GM23248 (cell line): ENCODE measurements at regions not wholly inside any gene's neighbourhood (a gene's known extent, or its start where the extent isn't known, plus 50 kb on each side); places are given as distances from the start of the nearest gene placed in this dataset.

ENCODE experiments used
- DNase-seq: peaks from one replicate; pipeline ENCODE4 v3.0.0-alpha.2; 2015
- H2AFZ ChIP-seq: fragments of 200-600 bp; sonication (generic); 2 replicates; pipeline ENCODE4 v1.6.1; 2016; ENCODE audit warnings: antibody characterized with exemption
- H3F3A ChIP-seq: fragments of 200-600 bp; sonication (generic); 2 replicates; pipeline ENCODE4 v1.6.1; 2016; ENCODE audit warnings: mild to moderate bottlenecking, antibody characterized with exemption, mixed run types; ENCODE audit not compliant: insufficient read depth
- H3K27ac ChIP-seq: fragments of 200-600 bp; sonication (generic); 2 replicates; pipeline ENCODE4 v1.5.1; 2016; ENCODE audit warnings: mild to moderate bottlenecking
- H3K27me3 ChIP-seq: fragments of 200-600 bp; sonication (generic); replicated peaks from 2 replicates; pipeline ENCODE4 v1.6.1; 2016; ENCODE audit warnings: mild to moderate bottlenecking; ENCODE audit not compliant: insufficient read depth
- H3K36me3 ChIP-seq: fragments of 200-600 bp; sonication (generic); 2 replicates; pipeline ENCODE4 v1.6.1; 2016; ENCODE audit warnings: low read depth, mild to moderate bottlenecking
- H3K4me1 ChIP-seq: fragments of 200-600 bp; sonication (generic); 2 replicates; pipeline ENCODE4 v1.6.1; 2016; ENCODE audit warnings: mild to moderate bottlenecking; ENCODE audit not compliant: insufficient read depth
- H3K4me2 ChIP-seq: fragments of 200-600 bp; sonication (generic); one replicate; pipeline ENCODE4 v1.6.1; 2016; ENCODE audit warnings: mild to moderate bottlenecking; ENCODE audit not compliant: unreplicated experiment
- H3K4me3 ChIP-seq: fragments of 200-600 bp; sonication (generic); 2 replicates; pipeline ENCODE4 v1.5.1; 2016; ENCODE audit warnings: mild to moderate bottlenecking
- H3K79me2 ChIP-seq: fragments of 200-600 bp; sonication (generic); 2 replicates; pipeline ENCODE4 v1.6.1; 2016; ENCODE audit warnings: mild to moderate bottlenecking; ENCODE audit not compliant: insufficient read depth
- H3K9ac ChIP-seq: fragments of 200-600 bp; sonication (generic); 2 replicates; pipeline ENCODE4 v1.6.1; 2016; ENCODE audit warnings: mild to moderate bottlenecking
- H3K9me2 ChIP-seq: fragments of 200-600 bp; sonication (generic); 2 replicates; pipeline ENCODE4 v1.6.1; 2016; ENCODE audit warnings: mixed run types, mild to moderate bottlenecking, moderate library complexity; ENCODE audit not compliant: insufficient read depth
- H3K9me3 ChIP-seq: fragments of 200-600 bp; sonication (generic); one replicate; pipeline ENCODE4 v1.6.1; 2017; ENCODE audit warnings: low read depth
- H4K20me1 ChIP-seq: fragments of 200-600 bp; sonication (generic); 2 replicates; pipeline ENCODE4 v1.6.0; 2016; ENCODE audit not compliant: insufficient read depth
- EZH2 ChIP-seq: fragments of 200-600 bp; sonication (generic); IDR thresholded peaks from 2 replicates; pipeline ENCODE4 v1.6.1; 2018; ENCODE audit warnings: antibody characterized with exemption, mild to moderate bottlenecking; ENCODE audit not compliant: insufficient read depth, poor library complexity, severe bottlenecking
- EZH2phosphoT487 ChIP-seq: fragments of 200-600 bp; sonication (generic); IDR thresholded peaks from 2 replicates; pipeline ENCODE4 v1.6.1; 2018; ENCODE audit warnings: antibody characterized with exemption, moderate library complexity, mild to moderate bottlenecking, low read depth; ENCODE audit not compliant: insufficient read depth
- WGBS, 2 experiments: methylation state at CpG; one replicate each; pipeline ENCODE4 v1.1.6; 2015 to 2017; ENCODE audit warnings: low lambda C conversion rate in 2 of 2, low coverage in 1 of 2; ENCODE audit errors: missing lambda C conversion rate in 2 of 2; 5-methylcytosine and 5-hydroxymethylcytosine counted together
- in situ Hi-C: fragments of 300-500 bp; cut with MboI; formaldehyde crosslinking; loops from 2 replicates; pipeline ENCODE4 v1.15.0; 2020

DNA sequence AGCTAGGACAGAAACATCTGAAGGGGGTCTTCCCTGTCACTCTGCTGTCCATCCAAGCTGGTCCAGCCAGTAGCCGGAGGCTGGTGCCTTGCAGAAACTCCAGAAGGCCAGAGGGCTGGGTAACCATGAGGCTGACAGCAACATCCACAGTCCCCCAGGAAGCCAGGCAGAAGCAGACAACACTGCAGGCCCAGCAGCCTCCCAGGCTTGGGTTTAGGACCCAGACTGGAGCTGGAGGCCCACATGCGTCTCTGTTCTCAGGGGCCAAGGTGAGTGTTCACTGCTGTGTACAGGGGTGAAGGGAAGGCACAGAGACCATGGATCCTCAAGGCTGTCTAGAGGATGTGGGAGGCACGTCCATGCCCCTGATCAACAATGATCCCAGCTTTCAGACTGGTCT lies 136.4 kb upstream of the PRMT8 start:
- Histone ChIP-seq H2AFZ (no peak overlapping the region), H3K4me2 (no peak overlapping the region)

DNA sequence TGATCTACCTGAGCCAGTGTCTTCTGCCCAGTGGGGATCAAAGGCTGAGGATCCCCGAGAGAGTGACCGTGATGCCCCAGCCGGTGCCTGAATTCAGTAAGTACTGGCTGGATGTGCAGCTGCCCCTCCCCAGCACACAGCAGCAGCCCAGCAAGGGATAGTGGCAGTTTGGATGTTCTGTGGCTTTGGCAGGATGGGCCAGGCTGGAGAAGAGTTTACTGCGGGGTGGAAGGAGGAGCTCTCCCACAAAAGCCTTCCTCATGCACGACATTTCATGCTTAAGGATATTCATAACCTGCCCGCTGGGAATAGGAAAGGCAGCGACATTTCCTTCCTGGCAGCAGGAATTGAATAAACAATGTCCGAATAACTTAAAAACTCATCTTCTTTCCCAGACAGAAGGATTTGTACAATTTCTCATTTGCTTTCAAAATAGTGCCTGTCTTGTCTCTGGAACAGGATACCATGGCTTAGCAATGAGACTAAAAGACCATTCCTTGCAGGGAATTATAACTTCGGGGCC lies 135.6 kb upstream of the PRMT8 start:
- no peaks in the 10 kb centered on the region for H3K9me2 ChIP-seq
- 9 to 10% methylated on average over 9 of the region's 9 CpGs for WGBS, 2 experiments
- no peaks in the 10 kb centered on the region for H3F3A ChIP-seq
- no peaks in the 10 kb centered on the region for H3K9me3 ChIP-seq
- TF ChIP-seq EZH2 (no peak), EZH2phosphoT487 (no peak)
- no peak overlapping the region for H2AFZ ChIP-seq
- no peaks in the 10 kb centered on the region for H3K79me2 ChIP-seq
- DNase-seq = no peak
- H3K27me3 ChIP-seq = peaks cover 29% of the 10 kb centered on the region
- no peak overlapping the region for H3K4me3 ChIP-seq
- H4K20me1 ChIP-seq = no peaks in the 10 kb centered on the region
- no peak overlapping the region for H3K4me2 ChIP-seq
- H3K36me3 ChIP-seq = no peaks in the 10 kb centered on the region
- in situ Hi-C loops = no loop called here
- H3K9ac ChIP-seq = no peak overlapping the region
- H3K4me1 ChIP-seq = no peaks in the 10 kb centered on the region
- no peak overlapping the region for H3K27ac ChIP-seq

More for the DNA sequence above, 136.4 kb upstream of the PRMT8 start:
- no peak for DNase-seq
- Histone ChIP-seq H3K4me3 (no peak overlapping the region), H4K20me1 (no peaks in the 10 kb centered on the region), H3K9ac (no peak overlapping the region), H3K79me2 (no peaks in the 10 kb centered on the region), H3F3A (no peaks in the 10 kb centered on the region), H3K27me3 (peaks cover 32% of the 10 kb centered on the region), H3K36me3 (no peaks in the 10 kb centered on the region), H3K27ac (no peak overlapping the region), H3K9me2 (no peaks in the 10 kb centered on the region), H3K9me3 (no peaks in the 10 kb centered on the region), H3K4me1 (no peaks in the 10 kb centered on the region)
- WGBS, 2 experiments = 39 to 46% methylated on average over 3 of the region's 3 CpGs
- TF ChIP-seq EZH2 (no peak), EZH2phosphoT487 (no peak)
- in situ Hi-C loops = no loop called here

DNA sequence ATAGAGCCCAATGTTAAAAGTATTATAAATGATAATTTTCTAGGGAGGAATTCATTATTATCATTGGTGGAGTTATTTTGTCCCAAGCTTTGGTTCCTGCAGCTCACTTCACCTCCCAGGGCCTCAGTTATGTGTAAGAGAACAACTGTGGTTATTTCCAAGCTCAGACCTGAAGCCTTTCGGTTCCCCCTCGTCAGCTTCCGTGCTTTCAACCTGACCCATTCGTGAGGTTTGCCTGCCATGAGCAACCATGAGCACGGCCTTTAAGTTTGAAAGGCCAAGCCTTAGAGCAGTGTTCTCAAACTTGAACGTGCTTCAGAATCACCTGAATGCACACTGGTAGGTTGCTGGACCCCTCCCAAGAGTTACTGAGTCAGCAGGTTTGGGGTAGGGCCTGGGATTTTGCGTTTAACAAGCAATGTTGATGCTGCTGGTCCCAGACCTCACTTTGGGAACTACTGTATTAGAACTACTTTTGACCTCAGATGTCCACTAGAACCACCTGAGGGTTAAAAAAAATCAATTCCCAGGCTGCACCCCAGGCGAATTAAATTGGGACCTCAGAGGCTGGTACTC lies 133.0 kb upstream of the PRMT8 start:
- no peak overlapping the region for H3K4me3 ChIP-seq
- no peak overlapping the region for H3K4me2 ChIP-seq
- H3K27me3 ChIP-seq = peaks cover 29% of the 10 kb centered on the region
- no peaks in the 10 kb centered on the region for H3K36me3 ChIP-seq
- no peaks in the 10 kb centered on the region for H3K79me2 ChIP-seq
- no peaks in the 10 kb centered on the region for H3K9me3 ChIP-seq
- in situ Hi-C loops = no loop called here
- no peak overlapping the region for H2AFZ ChIP-seq
- H3K27ac ChIP-seq = no peak overlapping the region
- H3K9me2 ChIP-seq = no peaks in the 10 kb centered on the region
- TF ChIP-seq EZH2phosphoT487 (no peak), EZH2 (no peak)
- no peaks in the 10 kb centered on the region for H4K20me1 ChIP-seq
- no peak for DNase-seq
- H3F3A ChIP-seq = no peaks in the 10 kb centered on the region
- no peak overlapping the region for H3K9ac ChIP-seq
- WGBS, 2 experiments = 59% methylated on average over 8 of the region's 8 CpGs
- no peaks in the 10 kb centered on the region for H3K4me1 ChIP-seq

DNA sequence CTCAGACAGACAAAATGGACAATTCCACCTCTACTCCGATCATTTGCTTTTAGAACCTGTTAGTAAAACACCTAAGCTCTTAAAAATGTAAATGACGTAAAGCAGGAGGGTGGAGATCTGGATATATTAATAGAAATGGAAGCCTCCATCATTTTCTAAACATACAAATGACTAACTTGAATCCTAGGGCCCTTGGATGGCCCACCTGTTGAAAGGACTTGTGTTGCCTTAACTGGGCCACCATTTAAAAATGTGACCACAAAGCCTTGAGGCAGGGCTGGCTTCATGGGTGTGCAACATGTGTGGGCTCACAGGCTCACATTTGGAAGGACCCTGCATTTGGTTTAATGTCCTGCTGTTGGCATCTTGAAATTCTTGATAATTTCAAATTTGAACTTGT lies 131.5 kb upstream of the PRMT8 start:
- no peak overlapping the region for H2AFZ ChIP-seq
- H3K27me3 ChIP-seq = peaks cover 33% of the 10 kb centered on the region
- no peaks in the 10 kb centered on the region for H3K9me2 ChIP-seq
- H3K9me3 ChIP-seq = no peaks in the 10 kb centered on the region
- H3K9ac ChIP-seq = no peak overlapping the region
- no peak for DNase-seq
- in situ Hi-C loops = no loop called here
- no peak overlapping the region for H3K4me3 ChIP-seq
- H3K36me3 ChIP-seq = no peaks in the 10 kb centered on the region
- no peak overlapping the region for H3K4me2 ChIP-seq
- no peaks in the 10 kb centered on the region for H3F3A ChIP-seq
- no peak overlapping the region for H3K27ac ChIP-seq
- 45 to 50% methylated on average over 2 of the region's 2 CpGs for WGBS, 2 experiments
- H4K20me1 ChIP-seq = no peaks in the 10 kb centered on the region
- no peak for TF ChIP-seq EZH2
- TF ChIP-seq EZH2phosphoT487 = no peak
- H3K4me1 ChIP-seq = no peaks in the 10 kb centered on the region
- no peaks in the 10 kb centered on the region for H3K79me2 ChIP-seq

DNA sequence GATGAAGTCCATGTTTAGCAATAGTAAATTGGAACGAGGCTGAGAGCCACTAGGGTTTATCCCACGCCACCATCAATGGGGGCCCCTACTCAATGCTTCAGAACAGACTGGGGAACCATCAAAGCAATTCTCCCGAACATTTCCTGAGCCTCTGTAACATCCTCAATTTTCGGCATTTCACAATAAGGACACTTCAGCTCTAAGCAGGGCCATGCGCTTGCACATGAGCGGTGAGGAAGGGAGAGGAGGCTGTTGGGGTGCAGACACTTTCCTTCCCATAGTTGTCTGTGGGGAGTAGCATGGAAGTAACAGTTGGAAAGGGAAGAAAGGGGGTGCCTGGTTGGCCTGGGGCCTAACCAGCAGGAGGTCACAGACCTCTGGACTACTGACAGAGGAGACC lies 129.9 kb upstream of the PRMT8 start:
- Histone ChIP-seq H3K4me1 (no peaks in the 10 kb centered on the region), H3K4me3 (no peak overlapping the region), H3K79me2 (no peaks in the 10 kb centered on the region), H3K9me3 (no peaks in the 10 kb centered on the region), H3K27me3 (peaks cover 34% of the 10 kb centered on the region), H3F3A (no peaks in the 10 kb centered on the region), H3K36me3 (no peaks in the 10 kb centered on the region), H3K9me2 (no peaks in the 10 kb centered on the region), H2AFZ (no peak overlapping the region), H3K9ac (no peak overlapping the region), H3K27ac (no peak overlapping the region), H4K20me1 (no peaks in the 10 kb centered on the region), H3K4me2 (no peak overlapping the region)
- no peak for TF ChIP-seq EZH2
- TF ChIP-seq EZH2phosphoT487 = no peak
- in situ Hi-C loops = no loop called here
- WGBS, 2 experiments = 52 to 56% methylated on average over 6 of the region's 6 CpGs
- no peak for DNase-seq
